Left ventricle myocardium superior (tissue), 1 donor: ENCODE measurements at regions not wholly inside any gene's neighbourhood (a gene's known extent, or its start where the extent isn't known, plus 50 kb on each side); places are given as distances from the start of the nearest gene placed in this dataset.
A peak's percentile ranks its signal among the peaks of the same experiment; 100 is the strongest.
"Not testable (repeated sequence)": the region's sequence is repeated elsewhere in the genome, so short reads cannot be mapped to it uniquely, and the experiment has no call there.

ENCODE experiments used
- ATAC-seq: fragments of 200-7000 bp; cut with Tn5 transposase; one replicate; pipeline ENCODE4 v1.9.1; 2020; ENCODE audit warnings: mild to moderate bottlenecking, moderate library complexity
- DNase-seq: peaks from one replicate; pipeline ENCODE4 v3.0.0-alpha.2; 2020
- intact Hi-C: fragments of 100-400 bp; cut with micrococcal nuclease; formaldehyde crosslinking; loops from one replicate; pipeline ENCODE4 v1.11.0; 2022
- donor health status: DM: no; HTN: yes; CAD: no; lungs with severe emphysema.

- DNase-seq (peak; percentile 55), ATAC-seq (peak; percentile 73)
- intact Hi-C loops, result loop anchor here (5.0 kb wide), 1 partner anchor 38 kb away; no protein-coding TSS in a partner anchor
Measured at GRCh38 chr12:59113831-59114615, 193.7 kb upstream of the LRIG3 start.

DNA sequence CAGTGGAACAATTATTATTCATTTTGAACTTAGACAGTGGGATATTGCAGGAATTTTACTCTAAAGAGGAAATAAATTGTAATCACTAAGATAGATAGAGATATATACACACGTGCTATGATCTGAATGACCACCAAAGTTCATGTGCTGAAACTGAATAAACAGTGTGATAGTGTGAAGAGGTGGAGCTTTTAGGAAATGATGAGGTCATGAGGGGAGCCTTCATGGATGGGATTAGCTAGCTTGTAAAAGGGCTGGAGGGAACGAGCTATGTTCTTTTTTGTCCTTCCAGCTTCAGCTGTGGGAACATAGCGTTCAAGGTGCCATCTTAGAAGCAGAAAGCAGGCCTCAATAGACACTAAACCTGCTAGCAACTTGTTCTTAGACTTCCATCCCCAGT lies 191.5 kb upstream of the LRIG3 start:
- DNase-seq, result no peak
- intact Hi-C loops, result loop anchor here (5.0 kb wide), 1 partner anchor 40 kb away; no protein-coding TSS in a partner anchor
- ATAC-seq, result no peak

DNA sequence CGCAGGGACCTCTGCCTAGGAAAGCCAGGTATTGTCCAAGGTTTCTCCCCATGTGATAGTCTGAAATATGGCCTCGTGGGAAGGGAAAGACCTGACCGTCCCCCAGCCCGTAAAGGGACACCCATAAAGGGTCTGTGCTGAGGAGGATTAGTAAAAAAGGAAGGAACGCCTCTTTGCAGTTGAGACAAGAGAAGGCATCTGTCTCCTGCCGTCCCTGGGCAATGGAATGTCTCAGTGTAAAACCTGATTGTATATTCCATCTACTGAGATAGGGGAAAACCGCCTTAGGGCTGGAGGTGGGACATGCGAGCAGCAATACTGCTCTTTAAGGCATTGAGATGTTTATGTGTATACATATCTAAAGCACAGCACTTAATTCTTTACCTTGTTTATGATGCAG lies 188.2 kb upstream of the LRIG3 start:
- not testable (repeated sequence) for ATAC-seq

DNA sequence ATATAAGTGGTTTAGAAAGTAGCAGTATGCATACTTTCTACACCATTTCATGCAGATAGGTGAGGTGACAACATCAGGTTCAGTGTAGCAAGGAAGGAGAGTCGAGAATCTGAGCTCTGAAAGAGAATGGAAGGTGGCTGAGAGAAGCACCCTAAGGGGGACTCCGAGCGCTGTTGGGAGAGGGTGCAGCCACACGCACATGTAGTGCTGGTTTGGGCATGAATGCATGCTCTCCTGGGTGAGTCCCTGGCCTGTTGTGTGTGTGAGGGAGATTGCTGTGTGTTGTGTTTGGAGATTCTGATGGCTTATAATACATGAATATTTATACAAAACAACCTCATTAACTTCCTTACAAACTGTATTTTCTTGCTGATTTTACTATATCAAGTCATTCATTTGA lies 180.3 kb upstream of the LRIG3 start:
- ATAC-seq, result no peak
- DNase-seq, result no peak
- intact Hi-C loops, result no loop called here

More for the DNA sequence above, 188.2 kb upstream of the LRIG3 start:
- intact Hi-C loops, DNase-seq: not testable (repeated sequence)

DNA sequence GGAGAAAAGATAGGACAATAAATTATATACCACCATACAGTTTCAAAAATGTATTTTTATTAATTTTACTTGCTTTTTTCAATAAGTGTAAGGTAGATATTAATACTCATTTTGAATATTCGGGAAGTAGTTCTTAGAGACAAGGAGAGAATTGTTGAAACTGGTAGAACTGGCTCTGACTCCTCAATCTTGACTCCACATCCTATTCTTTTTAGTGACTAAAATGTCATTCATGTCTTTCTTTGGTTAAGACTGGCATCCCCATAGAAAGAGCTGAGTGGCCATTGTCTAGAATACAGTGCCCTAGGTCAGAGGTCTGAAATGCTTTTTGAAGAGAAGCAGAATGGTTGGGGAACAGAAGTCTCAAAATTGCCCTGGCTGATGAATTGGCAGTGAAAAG lies 177.6 kb upstream of the LRIG3 start:
- DNase-seq (no peak), ATAC-seq (no peak)
- intact Hi-C loops, result no loop called here

DNA sequence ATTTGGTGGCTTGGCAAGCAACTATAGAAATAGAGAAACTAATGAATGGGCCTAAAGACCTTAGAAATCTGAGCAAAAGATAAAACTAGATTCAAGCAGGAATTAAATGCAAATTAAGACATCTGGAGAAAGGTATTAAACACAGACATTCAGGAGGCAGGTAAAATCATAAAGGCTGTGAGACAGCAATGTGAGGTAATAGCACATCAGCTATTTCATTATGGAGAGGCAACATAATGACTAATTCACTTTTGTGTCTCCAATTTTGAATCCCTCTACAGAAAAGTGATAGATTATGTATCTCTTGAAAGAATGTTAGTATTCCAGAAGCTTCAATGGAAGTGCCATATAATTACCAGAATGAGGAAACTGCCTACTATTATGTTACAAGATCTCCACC lies 175.9 kb upstream of the LRIG3 start:
- intact Hi-C loops, result no loop called here
- DNase-seq (no peak), ATAC-seq (no peak)

DNA sequence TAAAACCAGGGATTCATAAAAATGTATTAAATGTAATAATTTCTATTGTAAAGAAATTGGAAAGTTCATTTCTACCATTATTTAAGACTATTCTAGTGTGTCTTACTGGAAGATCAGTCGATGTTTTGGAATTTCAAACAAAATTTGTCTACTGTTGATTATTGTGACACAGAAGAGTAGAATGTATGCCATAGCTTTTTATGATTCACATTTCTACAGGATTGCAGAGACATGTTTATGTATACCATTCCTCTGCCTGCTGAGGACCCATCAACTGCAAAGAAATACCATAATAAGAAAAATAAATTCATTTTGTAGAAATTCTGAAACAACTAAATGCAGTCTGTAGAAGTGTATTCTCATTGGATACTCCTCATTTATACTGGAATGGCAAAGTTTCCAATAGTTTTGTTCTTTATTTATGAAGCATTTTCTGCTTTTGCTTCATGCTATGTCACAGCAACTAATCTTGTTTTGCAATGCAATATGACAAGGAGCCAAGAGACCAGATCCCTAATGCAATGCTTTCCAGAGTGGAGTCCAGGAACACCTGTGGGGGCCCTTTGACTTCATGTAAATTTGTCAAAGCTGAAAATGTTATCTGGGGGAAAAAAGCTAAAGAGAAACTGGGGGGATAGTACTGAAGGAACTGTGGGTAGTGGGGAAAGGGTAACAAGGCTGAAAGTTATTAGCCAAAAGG lies 172.9 kb upstream of the LRIG3 start:
- intact Hi-C loops, result no loop called here
- DNase-seq, result no peak
- no peak for ATAC-seq

GRCh38 chr12:59088673-59089072 lies 168.4 kb upstream of the LRIG3 start:
- no peak for DNase-seq
- peak; percentile 54 for ATAC-seq
- intact Hi-C loops, result no loop called here

DNA sequence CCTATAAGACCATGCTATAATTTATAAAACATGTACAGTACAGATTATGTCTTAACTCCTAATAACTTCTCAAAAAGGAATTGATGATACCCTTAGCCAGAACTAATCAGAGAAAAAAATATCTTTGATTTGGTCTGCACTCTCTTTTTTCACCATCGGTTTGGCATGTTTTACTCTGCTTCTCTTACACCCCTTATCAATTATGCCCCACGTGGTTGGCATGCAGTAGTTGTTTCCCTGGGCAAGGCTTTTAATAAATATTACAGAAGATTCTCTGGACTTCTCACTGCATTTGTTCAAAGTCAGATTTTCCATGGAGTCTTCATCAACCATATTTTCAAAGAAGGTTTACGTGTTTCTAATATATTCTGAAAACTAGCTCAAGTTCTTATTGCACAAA lies 167.4 kb upstream of the LRIG3 start:
- no peak for DNase-seq
- ATAC-seq, result no peak
- intact Hi-C loops, result no loop called here

DNA sequence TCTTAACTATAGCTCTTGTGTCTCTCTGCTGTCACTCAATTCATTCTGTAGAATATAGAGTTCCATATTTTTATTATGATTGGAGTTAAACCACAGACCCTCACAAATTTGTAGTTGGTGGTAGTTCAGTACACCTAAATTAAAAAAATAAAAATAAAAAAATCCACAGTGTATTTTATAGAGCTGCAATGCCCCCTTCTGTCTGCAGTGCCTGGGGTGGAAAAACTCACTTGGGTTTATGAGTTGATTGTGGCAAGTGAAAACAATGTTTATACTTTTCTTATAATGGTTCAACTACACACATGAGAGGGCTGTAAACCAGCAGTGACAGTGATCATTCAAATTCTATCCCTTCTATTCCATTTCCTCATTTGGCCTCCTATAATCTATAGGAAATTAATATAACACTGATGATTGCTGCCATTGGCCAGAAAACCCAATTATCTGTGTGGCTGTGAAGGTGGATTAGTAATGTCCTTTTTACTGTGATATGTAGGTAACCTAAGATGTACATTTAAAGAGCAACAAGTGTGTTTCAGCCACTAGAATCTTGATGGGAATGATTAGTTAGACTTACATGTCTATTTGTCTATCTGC lies 166.9 kb upstream of the LRIG3 start:
- intact Hi-C loops, result no loop called here
- DNase-seq (no peak), ATAC-seq (no peak)

DNA sequence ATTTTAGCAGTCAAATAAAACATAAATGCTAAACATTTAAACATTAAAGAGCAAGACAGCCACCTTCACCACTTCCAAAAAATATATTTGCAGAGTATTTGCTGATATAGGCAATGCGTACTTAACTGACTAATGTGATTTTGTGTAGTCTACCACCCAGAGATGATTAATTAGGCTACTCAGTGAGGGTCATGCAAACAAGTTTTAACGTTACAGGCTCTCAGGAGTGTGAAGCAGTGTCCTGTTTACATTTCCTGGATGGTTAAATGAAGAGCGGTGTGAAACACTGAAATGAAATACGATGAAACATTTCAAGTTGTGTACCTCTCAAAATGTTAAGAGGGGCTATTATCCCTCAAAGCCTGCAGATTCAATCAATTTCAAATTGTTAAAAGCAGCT lies 165.8 kb upstream of the LRIG3 start:
- ATAC-seq (no peak), DNase-seq (no peak)
- intact Hi-C loops, result no loop called here

- intact Hi-C loops, result no loop called here
- ATAC-seq (no peak), DNase-seq (no peak)
Measured at GRCh38 chr12:59085690-59086089, 165.4 kb upstream of the LRIG3 start.

DNA sequence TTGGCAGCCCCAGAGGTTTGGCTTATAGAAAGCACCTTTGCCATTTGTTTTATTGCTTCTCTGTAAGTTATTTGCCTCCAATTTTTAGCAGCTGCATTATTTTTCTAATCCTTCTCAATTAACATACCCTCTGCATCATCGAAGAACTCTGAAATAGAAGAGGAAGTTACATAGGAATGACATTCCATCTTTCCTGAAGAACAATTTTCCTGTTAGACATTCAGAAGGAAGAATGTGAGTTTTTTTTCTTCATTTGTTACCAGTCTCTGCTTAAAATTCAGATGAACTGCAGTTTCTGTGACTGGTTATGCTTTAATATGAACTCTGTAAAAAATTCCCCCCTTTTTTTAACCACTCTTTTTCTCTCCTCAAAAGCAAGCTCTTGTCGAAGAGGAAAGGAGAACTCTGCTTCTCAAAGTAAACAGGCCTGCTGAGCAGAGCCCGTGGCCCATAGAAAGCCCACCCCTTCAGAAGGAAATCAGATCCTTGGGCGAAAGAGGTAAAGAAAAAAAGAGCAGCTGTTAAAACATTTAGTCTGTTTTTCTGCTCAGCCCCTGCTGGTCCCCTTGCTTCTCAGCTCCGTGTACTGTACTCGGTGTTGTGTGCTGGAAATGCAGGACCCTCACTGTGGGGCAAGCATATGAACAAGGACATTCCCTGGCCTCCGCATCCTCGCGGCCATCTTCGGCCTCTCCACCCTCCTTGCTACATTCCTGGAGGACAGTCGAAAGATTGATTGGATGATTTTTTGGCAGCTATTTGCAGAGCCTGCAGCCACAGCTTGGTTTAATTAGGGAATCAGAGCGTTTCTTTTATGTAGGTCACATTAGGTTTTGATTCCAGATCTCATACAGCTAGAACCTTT lies 164.4 kb upstream of the LRIG3 start:
- ATAC-seq, result peak; percentile 25
- intact Hi-C loops, result no loop called here
- peak; percentile 26 for DNase-seq

DNA sequence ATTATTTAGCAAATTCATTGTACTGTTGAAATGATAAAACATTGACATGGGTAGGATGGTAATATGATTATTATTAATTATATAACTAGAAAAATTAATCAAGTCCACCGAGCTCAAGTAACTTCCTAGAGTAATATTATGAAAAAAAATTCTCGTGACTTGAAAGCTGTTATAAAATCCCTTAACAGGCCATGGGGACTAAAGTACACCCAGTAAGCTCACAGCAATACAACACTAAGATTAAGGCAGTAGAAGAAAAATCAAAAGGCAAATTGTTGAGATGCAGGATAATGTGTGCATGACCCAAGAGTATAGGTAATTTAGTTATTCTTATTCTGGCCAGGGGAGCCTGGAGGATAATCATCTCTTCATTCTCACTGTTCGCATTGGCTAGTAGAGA lies 162.6 kb upstream of the LRIG3 start:
- ATAC-seq (no peak), DNase-seq (no peak)
- intact Hi-C loops, result no loop called here

DNA sequence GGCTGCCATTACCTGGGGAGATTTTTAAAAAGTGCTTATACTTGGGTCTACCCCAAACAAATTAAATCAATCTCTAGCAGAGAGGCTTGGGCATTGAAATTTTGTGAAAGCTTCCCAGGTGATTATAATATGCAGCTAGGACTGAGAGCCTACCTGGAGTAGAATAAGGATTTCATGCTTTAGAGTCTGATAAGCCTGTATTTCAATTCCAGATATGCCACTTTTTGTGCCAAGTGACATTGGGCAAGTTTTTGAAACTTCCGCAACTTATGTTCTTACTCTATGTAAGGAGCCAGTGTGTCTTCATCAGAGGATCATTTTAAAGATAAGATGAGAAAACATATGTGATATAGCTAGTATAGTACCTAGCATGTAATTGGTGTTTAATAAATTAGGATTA lies 159.8 kb upstream of the LRIG3 start:
- ATAC-seq (no peak), DNase-seq (no peak)
- intact Hi-C loops, result no loop called here

- intact Hi-C loops, result no loop called here
- no peak for ATAC-seq
- no peak for DNase-seq
Measured at GRCh38 chr12:59079472-59079871, 159.2 kb upstream of the LRIG3 start.

- DNase-seq (no peak), ATAC-seq (no peak)
- intact Hi-C loops, result no loop called here
Measured at GRCh38 chr12:59079002-59079401, 158.7 kb upstream of the LRIG3 start.

GRCh38 chr12:59077575-59078426 lies 157.5 kb upstream of the LRIG3 start:
- ATAC-seq (no peak), DNase-seq (no peak)
- intact Hi-C loops, result no loop called here

- intact Hi-C loops, result no loop called here
- DNase-seq (no peak), ATAC-seq (no peak)
Measured at GRCh38 chr12:59077153-59077552, 156.8 kb upstream of the LRIG3 start.
